KMS-11 (cell line): ENCODE measurements at regions not wholly inside any gene's neighbourhood (a gene's known extent, or its start where the extent isn't known, plus 50 kb on each side); places are given as distances from the start of the nearest gene placed in this dataset.

ENCODE experiments used
- H2AFZ ChIP-seq: fragments of 200-600 bp; sonication (generic); 2 replicates; pipeline ENCODE4 v1.6.1; 2016; ENCODE audit warnings: antibody characterized with exemption, mixed run types, low read depth
- H3K27ac ChIP-seq: fragments of 200-600 bp; sonication (generic); 2 replicates; pipeline ENCODE4 v1.6.1; 2016; ENCODE audit warnings: mild to moderate bottlenecking, mixed run types
- H3K27me3 ChIP-seq: fragments of 200-600 bp; sonication (generic); 2 replicates; pipeline ENCODE4 v1.6.1; 2017; ENCODE audit warnings: mild to moderate bottlenecking, low read depth, mixed run types, moderate library complexity; ENCODE audit not compliant: insufficient read depth
- H3K36me3 ChIP-seq: fragments of 200-600 bp; sonication (generic); 2 replicates; pipeline ENCODE4 v1.6.1; 2017; ENCODE audit warnings: mild to moderate bottlenecking, mixed run types; ENCODE audit not compliant: insufficient read depth
- H3K4me1 ChIP-seq: fragments of 200-600 bp; sonication (generic); 2 replicates; pipeline ENCODE4 v1.6.1; 2016; ENCODE audit warnings: mild to moderate bottlenecking, low read depth, mixed run types; ENCODE audit not compliant: poor library complexity, severe bottlenecking
- H3K4me2 ChIP-seq: fragments of 200-600 bp; sonication (generic); 2 replicates; pipeline ENCODE4 v1.7.0; 2016; ENCODE audit warnings: mild to moderate bottlenecking, mixed run types
- H3K4me3 ChIP-seq: fragments of 200-600 bp; sonication (generic); IDR thresholded peaks from 2 replicates; pipeline ENCODE4 v1.6.1; 2017; ENCODE audit warnings: low read depth, low read length, mixed read lengths; ENCODE audit not compliant: insufficient read depth
- H3K79me2 ChIP-seq: fragments of 200-600 bp; sonication (generic); 2 replicates; pipeline ENCODE4 v1.6.1; 2016; ENCODE audit warnings: low read depth, mixed run types; ENCODE audit not compliant: insufficient read depth
- H3K9ac ChIP-seq: fragments of 200-600 bp; sonication (generic); 2 replicates; pipeline ENCODE4 v1.6.1; 2016; ENCODE audit warnings: mild to moderate bottlenecking, mixed run types
- H4K20me1 ChIP-seq: fragments of 200-600 bp; sonication (generic); 2 replicates; pipeline ENCODE4 v1.6.1; 2016; ENCODE audit warnings: mild to moderate bottlenecking, mixed run types; ENCODE audit not compliant: insufficient read depth
- CTCF ChIP-seq: fragments of 200-600 bp; sonication (generic); conservative IDR thresholded peaks from 2 replicates; pipeline ENCODE4 v1.6.1; 2017; ENCODE audit warnings: low read depth, mild to moderate bottlenecking, antibody characterized with exemption, low read length, moderate library complexity, mixed read lengths

DNA sequence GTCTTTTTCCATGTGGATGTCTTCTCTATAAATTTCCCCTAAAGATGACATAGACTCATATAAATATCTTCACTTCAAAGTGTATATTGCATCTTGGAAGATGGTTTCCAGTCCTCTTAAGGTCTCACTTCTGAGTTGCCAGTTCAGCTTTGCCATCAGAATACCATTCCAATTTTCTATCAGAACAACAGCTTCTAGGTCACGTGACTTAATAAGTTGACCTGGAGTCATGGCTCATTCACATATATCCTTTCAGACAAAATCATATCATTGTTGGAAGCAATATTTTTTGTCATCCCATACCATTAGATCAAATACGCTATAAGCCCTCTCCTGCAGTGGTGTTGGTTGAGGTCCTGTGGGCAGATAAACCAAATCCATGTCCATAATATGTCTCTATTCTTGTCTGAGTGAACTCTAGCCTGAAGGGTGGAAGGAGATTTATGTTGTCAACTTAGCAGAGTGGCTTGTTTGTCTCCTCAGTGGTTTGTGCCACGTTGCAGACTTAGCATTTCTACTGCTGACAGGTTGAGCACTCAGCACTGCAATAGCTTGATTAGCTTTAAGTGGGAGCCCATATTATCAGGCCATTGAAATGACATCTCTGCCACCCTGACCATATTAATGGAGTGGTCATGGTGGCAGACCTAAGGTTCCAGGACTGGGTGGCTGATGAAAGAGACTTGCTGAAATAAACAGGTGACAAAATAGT lies 123.6 kb upstream of the PCDH17 start:
- Histone ChIP-seq H3K9ac (no peak overlapping the region), H3K4me2 (no peak overlapping the region), H3K4me1 (no peaks in the 10 kb centered on the region), H3K27ac (no peak overlapping the region), H3K4me3 (no peak overlapping the region), H3K79me2 (no peaks in the 10 kb centered on the region), H2AFZ (no peak overlapping the region), H4K20me1 (no peaks in the 10 kb centered on the region), H3K27me3 (no peaks in the 10 kb centered on the region), H3K36me3 (no peaks in the 10 kb centered on the region)
- TF ChIP-seq CTCF: no peak

- Histone ChIP-seq H4K20me1 (no peaks in the 10 kb centered on the region), H3K36me3 (no peaks in the 10 kb centered on the region)
- no peak for TF ChIP-seq CTCF
Observed at GRCh38 chr13:57511603-57512002, 119.9 kb upstream of the PCDH17 start.

GRCh38 chr13:57527114-57527735 lies 104.3 kb upstream of the PCDH17 start:
- Histone ChIP-seq H4K20me1 (no peaks in the 10 kb centered on the region), H3K79me2 (no peaks in the 10 kb centered on the region), H3K27me3 (no peaks in the 10 kb centered on the region), H3K9ac (no peak overlapping the region), H3K27ac (no peak overlapping the region), H3K4me2 (no peak overlapping the region), H2AFZ (no peak overlapping the region), H3K36me3 (no peaks in the 10 kb centered on the region), H3K4me1 (no peaks in the 10 kb centered on the region), H3K4me3 (no peak overlapping the region)
- no peak for TF ChIP-seq CTCF

More at GRCh38 chr13:57511603-57512002, 119.9 kb upstream of the PCDH17 start:
- H3K9ac ChIP-seq: no peak overlapping the region
- no peak overlapping the region for H3K4me2 ChIP-seq
- no peaks in the 10 kb centered on the region for H3K79me2 ChIP-seq
- H3K4me3 ChIP-seq: no peak overlapping the region
- H3K27me3 ChIP-seq: no peaks in the 10 kb centered on the region
- H3K4me1 ChIP-seq: no peaks in the 10 kb centered on the region
- no peak overlapping the region for H2AFZ ChIP-seq
- no peak overlapping the region for H3K27ac ChIP-seq

GRCh38 chr13:57531256-57531655 lies 100.3 kb upstream of the PCDH17 start:
- H3K4me1 ChIP-seq: peaks cover 7% of the 10 kb centered on the region
- H3K4me3 ChIP-seq: no peak overlapping the region
- H3K79me2 ChIP-seq: no peaks in the 10 kb centered on the region
- no peak overlapping the region for H3K4me2 ChIP-seq
- no peaks in the 10 kb centered on the region for H3K36me3 ChIP-seq
- no peak overlapping the region for H3K9ac ChIP-seq
- H4K20me1 ChIP-seq: no peaks in the 10 kb centered on the region
- H3K27ac ChIP-seq: no peak overlapping the region
- no peak for TF ChIP-seq CTCF
- no peak overlapping the region for H2AFZ ChIP-seq
- H3K27me3 ChIP-seq: no peaks in the 10 kb centered on the region
